HG03159 (cell line): ENCODE measurements at regions not wholly inside any gene's neighbourhood (a gene's known extent, or its start where the extent isn't known, plus 50 kb on each side); places are given as distances from the start of the nearest gene placed in this dataset.

Source experiments
- ATAC-seq: cut with Tn5 transposase; IDR thresholded peaks from one replicate; pipeline ENCODE4 v1.9.1; 2021; ENCODE audit warnings: mild to moderate bottlenecking, moderate library complexity; ENCODE audit not compliant: unreplicated experiment

DNA sequence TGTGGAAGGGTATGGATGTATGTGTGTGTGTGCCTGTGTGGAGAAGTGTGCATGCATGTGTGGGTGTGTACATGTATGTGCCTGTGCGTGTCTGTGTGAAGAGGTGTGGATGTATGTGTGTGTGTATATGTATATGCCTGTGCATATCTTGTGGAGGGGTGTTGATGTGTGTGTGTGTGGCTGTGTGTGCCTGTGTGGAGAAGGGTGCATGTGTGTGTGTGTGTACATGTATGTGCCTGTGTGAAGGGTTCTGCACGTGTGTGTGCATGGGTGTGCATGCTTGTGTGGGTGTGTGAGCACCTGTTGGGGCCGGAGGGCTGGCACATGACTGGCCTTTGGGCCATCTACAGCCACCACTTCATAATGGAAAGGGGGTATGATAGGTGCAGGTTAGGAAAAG, 291.4 kb downstream of the IRX2 start:
- ATAC-seq: no peak

DNA sequence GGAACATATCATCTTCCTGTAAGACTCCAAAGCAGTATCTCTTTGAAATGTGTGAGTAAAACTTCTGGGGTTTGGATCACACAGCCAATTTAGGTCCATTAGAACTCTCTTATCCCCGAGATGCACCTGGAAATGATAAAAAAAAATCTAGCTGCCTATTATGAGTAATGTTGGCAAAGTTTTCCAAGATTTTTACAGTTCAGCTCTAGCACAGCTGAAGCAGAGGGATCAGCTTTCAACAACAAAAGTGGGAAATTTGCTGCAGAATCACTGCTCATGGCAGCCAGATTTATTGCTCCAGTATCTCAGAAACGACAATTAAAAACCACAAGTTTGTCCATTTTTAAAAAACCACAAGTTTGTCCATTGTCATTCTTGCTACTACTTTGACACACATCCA, 292.2 kb downstream of the IRX2 start:
- no peak for ATAC-seq

DNA sequence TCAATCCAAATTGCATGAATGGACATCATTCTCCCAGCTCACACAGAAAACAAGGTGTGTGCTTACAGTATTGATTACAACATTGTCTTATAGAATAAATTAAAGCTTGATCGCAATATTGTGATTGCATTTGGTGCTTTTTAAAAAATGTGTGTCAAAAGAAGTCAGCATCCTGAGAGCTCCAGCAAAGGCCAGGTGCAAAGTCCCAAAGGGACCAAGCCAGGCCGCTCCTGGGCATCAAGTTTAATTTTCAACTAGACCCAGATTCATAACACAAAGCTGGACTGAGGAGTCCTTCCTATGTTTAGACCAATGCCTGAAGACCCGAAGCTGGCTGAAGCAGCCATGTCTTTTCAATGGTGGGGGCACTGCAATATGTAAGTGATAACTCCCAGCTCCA, 295.6 kb downstream of the IRX2 start:
- ATAC-seq: no peak

DNA sequence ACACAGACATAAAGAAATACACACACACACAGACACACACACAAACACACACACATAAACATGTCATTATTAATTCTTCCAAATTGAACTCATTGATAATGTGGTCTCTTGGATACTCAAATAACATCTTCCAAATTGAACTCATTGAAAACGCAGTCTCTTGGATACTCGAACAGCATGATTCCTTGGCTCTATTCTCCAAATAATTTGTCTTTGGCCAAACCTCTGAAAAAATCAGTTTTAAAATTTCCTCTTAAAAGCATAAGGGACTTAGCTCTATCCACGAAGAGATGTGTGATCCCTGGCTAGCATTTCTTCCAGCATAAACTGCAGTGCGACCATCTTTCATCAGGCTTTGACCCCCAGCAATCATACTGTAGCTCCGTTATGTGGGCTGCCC, 296.6 kb downstream of the IRX2 start:
- ATAC-seq: no peak

DNA sequence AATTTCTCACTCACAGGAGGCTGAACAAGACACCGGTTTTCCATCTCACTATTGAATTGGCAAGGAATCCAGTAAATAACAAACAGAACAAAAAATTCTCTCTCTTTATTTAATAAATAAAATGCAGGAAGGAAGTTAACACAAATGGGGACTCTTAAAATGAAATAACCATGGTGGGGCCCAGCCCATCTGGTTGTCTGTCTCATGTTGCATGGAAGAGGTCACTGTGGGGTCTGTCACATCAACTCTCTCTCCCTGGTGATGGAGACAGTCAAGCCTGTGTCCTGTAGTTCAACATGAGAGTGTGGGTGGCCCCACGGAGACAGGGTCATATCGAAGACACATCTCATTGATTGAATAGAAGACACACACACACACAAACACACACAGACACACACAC, 297.7 kb downstream of the IRX2 start:
- ATAC-seq: no peak

DNA sequence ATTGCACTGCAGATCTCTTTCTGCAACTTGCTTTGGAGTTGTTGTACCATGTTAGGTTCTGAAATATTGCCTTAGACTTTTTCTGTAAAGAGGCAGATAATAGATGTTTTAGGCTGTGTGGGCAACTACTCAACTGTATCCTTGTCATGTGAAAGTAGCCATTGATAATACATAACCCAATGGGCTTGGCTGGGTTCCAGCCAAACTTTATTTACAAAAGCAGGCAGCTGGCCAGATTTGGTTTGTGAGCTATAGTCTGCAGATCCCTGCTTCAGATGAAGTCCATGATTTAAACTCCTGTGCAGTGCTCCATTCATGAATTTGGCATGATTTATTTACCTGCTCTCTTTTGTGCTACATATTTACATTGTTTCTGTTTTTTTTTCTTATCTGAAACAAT, 300.4 kb downstream of the IRX2 start:
- ATAC-seq: no peak

DNA sequence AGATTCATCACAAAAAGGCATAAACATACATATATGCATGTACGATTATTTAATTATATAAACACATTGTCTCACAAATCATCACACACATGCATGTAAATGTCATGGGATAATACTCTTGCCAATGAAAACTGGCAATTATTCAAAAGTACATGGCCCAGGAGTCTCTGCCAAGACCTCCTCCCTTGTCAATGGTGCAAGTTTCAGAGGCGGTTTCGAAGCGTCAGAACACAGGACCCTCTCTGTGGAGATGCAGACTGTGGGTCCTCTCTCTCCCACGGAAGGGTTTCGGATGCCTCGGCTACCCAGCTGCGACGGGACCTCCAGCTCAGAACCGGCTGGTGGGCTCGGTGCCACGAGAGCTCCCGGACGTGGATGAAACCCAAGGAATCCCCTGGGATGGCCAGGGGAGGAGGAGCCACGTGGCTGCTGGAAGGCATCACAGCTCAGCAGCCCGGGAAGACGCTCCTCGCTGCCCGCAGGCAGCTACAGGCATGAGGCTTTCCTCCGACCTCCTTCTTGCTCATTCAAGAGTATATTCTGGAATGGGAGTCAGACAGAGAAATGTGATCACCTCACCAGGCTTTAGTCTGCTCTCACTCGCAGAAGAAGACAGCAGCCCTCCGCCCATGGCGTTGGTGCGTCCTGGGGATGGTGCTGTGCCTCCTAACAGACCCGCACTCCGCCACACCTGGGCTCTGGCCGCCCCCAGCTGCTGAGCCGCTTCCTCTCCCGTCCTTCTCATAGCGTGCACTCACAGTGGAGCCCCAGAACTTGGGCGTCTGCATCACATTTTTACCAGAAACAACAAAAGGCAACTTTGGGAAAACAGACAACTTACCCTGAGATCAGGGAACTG, 308.8 kb downstream of the IRX2 start:
- ATAC-seq: no peak

DNA sequence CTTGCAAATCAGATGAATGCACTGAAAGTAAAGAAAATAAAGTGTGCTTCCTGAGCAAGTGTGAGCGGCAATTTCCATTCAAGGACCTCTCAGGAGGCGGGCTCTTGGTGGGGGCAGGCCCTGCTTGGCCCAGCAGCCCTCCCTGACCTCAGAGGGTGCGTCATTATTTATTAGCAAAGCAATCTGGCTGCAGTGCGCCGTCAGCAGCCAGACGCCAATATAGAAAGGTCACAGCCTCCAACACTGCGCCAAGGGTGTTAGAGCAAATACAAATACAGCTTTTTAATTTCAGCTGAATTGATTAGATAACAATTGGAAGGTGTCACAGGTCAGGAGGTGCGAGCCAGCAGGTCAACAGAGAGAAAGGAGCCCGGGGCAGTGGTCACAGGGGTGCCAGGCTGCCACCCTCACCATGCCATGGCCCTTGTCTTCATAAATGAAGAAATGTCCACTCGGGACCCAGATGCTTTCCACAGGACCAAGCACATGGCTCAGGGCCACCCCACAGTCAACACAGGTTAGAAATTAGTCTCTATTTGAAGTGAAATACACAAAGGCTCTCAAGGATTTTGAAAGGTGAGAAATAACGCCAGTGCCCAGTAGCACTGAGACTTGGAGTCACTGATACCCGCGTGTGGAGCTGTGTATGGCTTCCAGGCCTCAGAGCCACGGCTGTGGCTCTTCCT, 309.8 kb downstream of the IRX2 start:
- ATAC-seq: no peak

DNA sequence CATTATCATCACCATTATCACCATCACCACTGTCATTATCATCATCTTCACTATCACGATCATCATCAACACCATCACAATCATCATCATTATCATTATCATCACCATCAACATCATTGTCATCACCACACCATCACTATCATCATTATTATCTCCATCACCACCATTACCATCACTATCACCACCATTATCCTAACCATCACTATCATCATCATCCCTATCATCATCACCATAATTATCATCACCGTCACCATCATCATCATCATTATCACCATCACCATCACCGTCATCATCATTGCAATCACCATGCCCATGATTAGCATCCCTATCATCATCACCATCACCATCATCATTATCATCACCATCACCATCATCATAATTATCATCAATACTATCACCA, 311.9 kb downstream of the IRX2 start:
- no peak for ATAC-seq

DNA sequence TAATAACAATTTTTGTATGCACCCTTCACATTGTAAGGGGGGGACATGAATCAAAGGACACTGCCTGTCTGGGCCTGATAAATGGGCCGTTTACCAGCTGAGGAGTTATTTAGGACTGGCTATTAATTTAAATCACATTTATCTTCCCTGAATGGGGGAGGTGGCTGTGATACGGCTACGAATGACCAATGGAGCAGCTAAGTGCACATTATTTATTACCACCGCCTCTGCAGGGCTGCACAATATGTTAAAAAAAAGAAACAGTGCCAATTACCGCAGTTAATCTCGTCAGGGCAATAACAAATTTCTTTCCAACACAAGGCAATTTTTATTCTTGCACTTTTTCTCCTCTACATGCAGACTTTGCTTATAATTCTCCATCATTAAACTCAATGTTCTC, 318.4 kb downstream of the IRX2 start:
- no peak for ATAC-seq

DNA sequence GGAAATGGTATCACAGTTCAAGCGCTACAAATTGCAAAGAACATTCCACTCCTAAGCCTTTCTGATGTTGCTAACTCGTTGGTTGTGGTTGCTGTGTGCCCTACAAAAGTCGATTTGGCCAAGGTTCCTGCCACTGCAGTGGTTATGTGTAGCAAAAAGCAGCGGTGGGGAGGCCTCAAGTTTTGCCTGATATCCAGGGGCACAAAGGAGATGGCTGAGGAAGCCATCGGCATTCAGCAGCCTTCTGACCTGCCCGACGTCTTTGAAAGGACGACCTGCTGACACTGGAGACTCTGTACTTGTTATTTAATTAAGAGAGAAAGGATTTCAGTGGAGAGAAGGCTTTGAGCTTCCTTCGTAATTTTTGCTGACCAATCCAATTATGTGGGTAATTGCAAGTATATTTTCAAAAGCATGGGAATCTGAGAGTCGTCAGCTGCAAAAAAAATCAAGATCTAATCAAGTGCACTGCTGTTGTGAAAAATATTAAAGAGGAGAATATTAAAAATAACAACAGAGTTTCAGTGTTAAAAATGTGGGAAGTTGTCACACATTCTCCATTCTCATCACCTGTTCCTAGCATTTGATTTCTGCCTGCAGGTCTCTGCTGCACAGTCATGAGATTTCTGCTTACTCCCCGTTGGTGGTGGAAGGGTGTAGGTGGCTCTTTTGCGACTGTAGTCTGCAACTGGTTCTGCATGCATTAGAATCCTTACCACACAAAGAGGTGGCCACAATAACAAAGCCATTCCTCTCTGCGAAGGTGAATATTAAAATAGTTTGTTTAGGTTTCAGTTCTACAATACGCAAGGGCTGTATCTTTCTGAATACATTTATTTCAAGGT, 319.2 kb downstream of the IRX2 start:
- ATAC-seq: no peak

DNA sequence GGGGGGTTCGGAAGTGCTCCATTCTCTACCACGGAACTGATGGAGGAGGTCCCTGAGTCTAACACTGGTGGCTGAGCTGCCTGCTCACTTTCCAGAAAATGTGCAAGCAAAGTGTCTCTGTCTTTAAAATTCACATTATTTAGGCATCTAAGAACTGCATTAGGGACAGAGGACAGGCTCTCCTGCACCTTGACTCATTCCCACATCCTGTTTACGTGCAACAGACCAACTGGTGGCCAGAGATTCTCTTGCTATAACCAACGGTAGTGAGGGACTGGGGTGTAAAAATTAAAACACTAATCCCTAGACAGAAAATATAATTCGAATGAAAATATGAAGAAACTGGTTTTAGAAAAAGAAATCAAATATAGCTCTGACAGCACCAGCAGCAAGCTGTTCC, 320.9 kb downstream of the IRX2 start:
- ATAC-seq: no peak

DNA sequence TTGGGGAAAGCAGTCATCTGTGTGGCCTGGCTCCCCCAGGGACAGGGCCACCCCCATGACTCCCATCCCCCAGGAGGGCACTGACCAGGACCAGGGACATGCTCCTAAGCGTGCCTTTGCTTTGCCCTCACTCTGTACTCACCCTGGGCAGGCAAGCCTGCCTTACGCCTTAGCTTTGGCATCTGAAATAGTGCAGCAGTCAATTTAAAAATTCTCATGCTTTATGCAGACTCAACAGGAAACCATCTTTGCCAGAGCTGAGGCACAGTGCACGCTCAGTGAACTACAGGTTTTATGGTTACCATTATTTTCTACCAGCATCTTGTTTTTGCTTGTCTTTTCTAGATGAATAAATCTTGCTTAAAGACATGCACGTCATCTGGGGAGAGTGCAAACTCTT, 323.5 kb downstream of the IRX2 start:
- no peak for ATAC-seq

DNA sequence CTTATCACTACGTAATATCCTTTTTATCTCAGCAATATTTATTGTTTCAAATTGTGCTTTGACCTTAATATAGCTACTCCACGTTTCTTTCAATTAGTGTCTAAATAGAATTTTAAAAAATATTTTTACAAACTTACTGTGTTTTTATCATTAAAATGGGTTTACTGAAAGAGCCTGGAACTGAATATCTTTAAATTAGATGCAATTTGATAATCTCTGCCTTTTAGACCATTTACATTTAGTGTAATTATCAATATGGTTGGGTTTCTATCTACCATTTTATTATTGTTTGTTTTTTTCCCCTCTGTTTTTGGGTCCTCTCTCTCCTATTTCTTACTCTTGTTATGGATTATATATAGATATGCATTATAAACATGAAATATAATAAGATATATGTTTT, 327.8 kb downstream of the IRX2 start:
- no peak for ATAC-seq

DNA sequence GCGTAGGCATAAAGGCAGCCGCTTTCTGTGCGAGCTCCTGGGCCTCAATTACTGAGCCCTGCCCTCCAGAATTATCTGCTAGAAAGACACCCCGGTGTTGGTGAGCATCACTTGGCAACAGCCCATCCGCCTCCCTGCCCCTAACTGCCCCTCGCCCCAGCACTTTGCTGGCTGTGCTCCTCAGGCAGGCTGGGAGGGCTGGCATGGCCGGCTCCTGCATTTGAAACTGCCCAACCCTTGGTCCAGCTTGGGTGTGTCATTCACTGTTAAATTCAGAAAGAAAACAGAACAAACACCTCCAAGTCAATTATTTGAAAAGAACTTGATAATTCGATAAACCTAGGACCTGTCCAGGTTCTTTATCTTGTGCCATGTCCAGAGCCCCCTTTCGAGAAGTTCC, 334.2 kb downstream of the IRX2 start:
- ATAC-seq: no peak

DNA sequence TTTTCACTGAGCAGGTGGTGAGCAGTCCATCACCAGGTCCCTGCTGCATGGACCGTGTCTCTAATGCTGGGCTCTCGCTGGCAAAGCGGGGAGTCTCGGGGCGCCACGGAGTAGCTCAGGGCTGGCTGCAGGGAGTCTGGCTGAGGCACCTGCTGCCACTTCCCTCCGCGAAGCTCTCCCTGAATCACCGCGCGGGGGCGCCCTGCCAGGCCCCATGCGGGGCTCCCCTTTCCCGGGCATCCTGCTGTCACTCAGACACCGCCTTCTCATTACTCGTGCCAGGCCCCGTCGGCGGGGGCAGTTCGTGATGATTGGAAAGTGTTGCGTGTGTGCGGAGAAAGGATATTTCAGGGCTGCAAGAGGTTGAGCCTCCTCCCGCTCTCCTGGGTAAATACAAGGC, 335.8 kb downstream of the IRX2 start:
- ATAC-seq: no peak

DNA sequence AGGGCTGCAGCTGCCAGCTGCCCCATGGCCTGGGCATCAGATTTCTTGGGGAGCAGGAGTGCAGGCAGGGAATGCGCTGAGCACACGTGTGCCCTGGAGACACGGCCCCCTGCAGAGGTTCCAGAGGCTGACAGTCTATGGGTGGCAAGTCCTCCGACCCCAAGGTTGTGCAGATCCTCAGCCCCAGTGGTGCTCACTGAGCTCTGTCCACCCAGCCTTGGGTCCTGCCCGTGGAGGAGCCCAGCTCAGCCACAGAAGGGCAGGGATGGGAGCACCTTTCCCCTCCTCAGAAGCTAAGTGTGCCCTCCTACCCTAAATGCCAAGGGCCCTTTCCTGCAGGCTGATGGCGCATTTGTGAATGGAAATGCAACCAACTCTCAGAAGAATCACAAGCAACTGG, 341.0 kb downstream of the IRX2 start:
- no peak for ATAC-seq

DNA sequence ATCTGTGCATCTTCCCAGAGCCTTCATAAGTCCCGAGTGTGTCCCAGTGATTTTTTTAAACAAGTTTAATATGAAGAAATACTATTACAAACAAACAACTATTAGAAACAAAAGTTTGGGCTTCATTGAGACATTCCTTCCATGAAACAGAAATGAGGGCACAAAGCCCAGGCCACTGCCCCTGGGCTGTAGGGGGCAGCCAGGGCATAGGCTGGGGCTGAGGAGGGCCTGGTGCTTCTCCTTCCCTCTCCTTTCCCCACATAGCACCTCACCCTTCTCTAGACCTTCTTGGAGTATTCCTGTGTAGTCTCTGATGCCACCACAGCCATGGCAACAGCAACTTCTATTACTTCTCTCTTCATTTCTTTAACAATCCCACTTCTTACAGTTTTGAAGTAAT, 348.2 kb downstream of the IRX2 start:
- no peak for ATAC-seq

DNA sequence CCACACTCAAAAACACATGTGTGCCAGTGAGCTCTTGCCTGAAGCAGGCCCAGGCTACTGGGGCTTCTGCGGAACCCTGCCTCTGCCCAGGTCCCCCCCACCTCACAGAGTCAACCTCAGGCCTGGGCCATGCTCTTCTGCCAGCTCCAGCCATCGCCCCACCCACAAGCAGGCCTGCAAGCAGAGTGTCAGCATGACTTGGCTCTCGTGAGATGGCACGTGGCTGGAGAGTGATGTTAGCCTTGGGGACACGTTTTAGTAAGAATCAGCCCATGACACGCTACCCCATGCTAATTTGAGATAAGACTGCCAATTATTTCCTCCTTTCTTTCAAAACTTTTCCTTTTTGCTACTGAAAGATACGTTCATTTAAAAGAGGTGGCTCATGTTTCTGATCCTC, 351.7 kb downstream of the IRX2 start:
- ATAC-seq: no peak

DNA sequence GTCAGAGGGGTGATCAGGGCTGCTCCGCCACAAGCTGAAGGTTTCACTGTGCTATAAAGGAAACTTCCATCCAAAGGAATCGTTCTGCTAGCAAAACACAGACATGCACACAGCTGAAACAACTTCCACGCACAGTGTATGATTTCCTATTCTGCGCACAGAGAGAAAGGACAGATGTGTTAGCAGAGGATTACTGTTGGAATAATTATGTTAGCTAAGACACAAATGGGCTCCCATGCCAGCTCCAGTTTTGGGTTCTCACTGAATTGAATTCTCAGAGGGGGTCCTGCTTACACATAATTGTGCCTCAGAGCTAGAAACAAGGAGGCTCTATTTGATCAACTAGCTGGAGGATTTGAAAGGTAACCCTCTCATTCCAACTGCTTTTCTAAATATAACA, 352.4 kb downstream of the IRX2 start:
- ATAC-seq: no peak

DNA sequence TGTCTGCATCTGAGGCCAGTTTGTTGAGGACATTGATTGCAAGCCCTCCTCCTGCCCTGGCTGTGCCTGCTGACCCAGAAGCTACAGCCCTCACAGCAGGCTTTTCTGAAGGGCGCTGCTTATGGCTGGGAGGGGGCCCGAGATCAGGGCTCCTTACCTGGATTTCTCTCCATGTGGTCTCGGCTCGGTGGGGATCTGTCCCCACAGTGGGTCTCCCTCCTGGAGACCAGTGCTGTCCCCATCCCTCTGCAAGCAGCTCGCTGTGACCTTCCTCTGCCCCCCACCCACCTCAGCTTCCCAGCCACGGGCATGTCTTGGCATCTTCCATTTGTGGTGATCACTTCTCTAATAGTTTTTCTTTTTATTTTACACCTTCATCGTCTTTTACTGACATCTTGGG, 357.9 kb downstream of the IRX2 start:
- no peak for ATAC-seq

DNA sequence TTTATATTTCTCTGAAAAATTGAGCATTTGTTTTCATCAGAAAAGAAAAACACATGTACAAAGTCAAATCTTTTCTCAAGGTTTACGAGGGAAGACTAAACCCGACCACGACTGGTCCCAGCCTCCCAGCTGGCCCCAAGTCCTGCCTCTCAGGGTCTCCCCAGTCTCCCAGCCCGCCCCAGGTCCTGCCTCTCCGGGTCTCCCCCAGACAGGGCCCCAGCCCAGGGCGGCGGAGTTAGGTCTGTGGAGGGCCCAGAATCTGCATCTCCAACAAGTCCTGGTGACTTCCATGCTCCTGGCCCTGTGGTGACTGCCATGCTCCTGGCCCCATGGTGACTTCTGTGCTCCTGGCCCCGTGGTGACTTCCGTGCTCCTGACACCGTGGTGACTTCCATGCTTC, 359.9 kb downstream of the IRX2 start:
- no peak for ATAC-seq
